HG03097 (cell line): ENCODE measurements at regions not wholly inside any gene's neighbourhood (a gene's known extent, or its start where the extent isn't known, plus 50 kb on each side); places are given as distances from the start of the nearest gene placed in this dataset.
"Not testable (repeated sequence)": the region's sequence is repeated elsewhere in the genome, so short reads cannot be mapped to it uniquely, and the experiment has no call there.

Source experiments
- ATAC-seq: cut with Tn5 transposase; IDR thresholded peaks from one replicate; pipeline ENCODE4 v1.9.1; 2021; ENCODE audit not compliant: unreplicated experiment, low FRiP score

DNA sequence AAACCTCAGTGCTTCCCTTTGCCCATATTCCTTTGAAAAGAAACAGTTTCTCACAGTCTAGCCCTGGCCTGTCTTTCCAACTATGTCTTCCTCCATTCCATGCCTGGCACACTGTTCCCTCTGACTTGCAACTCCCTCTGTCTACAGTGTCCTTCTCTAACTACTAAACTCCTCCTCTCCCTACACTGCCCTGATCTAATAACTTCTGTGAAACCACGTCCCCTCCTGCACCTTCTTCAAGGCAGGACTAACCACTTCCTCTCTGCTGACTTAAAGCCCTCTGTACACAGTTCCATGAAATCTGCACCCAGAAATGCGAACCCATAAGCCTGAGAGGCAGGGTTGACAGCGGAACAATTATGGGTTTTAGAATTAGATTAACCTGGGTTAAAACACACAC lies 62.2 kb upstream of the ATP1B1 start:
- peak; percentile 74 for ATAC-seq

GRCh38 chr1:169044971-169045370 lies 61.5 kb upstream of the ATP1B1 start:
- peak; percentile 47 for ATAC-seq

DNA sequence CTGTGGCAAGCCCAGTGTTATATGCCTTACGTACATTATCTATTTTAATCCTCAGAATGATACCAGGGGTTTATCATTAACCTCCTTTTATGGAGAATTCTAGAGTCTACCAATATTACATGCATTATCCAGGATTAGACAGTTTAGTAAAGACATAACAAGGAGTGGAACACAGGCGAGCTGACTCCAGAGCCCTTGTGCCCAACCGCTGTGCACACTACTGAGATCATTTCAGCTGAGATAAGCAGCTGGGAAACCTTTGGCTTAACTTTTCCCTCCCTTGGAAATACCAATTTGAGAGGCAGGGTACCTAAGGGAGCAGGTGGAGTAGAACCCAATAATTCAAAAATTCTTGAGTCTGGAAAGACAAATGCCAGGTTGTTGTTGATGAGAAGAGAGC lies 59.8 kb upstream of the ATP1B1 start:
- no peak for ATAC-seq

- ATAC-seq = no peak
Measured at GRCh38 chr1:169047074-169047473, 59.4 kb upstream of the ATP1B1 start.

GRCh38 chr1:169048043-169048442 lies 58.4 kb upstream of the ATP1B1 start:
- no peak for ATAC-seq

DNA sequence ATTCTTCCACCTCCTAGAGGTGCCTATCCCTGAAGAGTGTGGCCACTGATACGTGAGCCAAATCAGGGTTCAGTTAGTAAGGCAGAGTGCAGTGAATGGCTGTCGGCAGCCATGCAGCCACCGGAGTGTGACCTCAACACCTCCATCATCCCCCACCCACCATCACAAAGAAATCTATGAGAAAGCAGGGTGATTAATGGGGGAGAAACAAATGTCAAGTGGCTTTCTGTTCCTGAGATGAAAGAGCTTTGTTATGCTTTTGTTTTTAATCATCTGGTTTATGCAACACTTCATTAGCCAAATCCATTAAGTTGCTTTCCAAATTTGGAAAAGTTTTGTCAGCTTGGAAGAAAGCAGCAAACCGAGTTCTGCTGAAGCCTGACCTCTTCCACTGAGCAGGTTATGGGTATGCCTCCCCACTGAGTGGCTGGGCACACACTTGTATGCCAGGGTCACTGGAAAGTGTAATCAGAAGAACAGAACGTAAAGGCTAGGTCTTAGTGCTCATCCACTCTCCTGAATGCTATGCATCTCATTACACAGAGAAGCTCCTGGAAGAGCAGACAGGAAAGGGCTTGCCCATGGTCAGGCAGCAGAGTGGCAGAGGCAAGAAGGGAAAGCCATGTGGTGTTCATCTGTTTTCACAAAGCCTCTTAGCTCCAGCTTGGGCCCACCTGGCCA lies 57.1 kb upstream of the ATP1B1 start:
- ATAC-seq = no peak

- ATAC-seq = no peak
Measured at GRCh38 chr1:169051171-169051570, 55.3 kb upstream of the ATP1B1 start.

DNA sequence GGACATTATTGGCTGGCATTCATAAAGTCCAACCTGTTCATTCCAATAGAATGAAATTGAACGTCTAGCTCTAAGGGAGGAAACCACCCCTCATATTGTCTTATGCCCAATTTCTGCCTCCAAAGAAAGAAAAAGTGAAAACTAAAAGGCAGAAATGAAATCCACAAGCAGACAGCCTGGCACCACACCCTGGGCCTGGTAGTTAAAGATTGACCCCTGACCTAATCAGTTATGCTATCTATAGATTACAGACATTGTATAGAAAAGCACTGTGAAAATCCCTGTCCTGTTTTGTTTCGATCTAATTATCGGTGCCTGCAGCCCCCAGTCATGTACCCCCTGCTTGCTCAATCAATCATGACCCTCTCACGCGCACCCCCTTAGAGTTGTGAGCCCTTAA lies 54.3 kb upstream of the ATP1B1 start:
- ATAC-seq = not testable (repeated sequence)

DNA sequence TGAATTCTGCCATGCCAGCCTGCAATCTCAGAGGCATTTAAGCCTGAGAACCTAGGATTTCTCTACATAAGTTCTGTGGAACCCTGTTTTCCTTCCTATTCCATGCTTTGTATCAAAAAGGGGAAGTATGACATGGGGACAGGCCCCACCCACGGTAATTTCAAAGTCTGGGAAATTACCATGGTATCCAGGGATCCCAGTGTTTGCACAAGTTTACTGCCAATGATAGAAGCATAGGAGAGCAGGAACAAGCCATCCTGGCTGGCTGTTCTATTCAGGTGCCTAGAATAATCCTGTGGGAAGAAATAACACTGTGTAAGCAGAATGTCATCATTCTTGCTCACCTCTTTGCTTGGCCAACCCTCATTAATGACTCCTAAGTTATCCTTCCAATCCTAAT lies 53.8 kb upstream of the ATP1B1 start:
- ATAC-seq = no peak

- no peak for ATAC-seq
Measured at GRCh38 chr1:169053196-169053595, 53.3 kb upstream of the ATP1B1 start.
